ENCODE measurements at regions not wholly inside any gene's neighbourhood (a gene's known extent, or its start where the extent isn't known, plus 50 kb on each side); places are given as distances from the start of the nearest gene placed in this dataset.

DNA sequence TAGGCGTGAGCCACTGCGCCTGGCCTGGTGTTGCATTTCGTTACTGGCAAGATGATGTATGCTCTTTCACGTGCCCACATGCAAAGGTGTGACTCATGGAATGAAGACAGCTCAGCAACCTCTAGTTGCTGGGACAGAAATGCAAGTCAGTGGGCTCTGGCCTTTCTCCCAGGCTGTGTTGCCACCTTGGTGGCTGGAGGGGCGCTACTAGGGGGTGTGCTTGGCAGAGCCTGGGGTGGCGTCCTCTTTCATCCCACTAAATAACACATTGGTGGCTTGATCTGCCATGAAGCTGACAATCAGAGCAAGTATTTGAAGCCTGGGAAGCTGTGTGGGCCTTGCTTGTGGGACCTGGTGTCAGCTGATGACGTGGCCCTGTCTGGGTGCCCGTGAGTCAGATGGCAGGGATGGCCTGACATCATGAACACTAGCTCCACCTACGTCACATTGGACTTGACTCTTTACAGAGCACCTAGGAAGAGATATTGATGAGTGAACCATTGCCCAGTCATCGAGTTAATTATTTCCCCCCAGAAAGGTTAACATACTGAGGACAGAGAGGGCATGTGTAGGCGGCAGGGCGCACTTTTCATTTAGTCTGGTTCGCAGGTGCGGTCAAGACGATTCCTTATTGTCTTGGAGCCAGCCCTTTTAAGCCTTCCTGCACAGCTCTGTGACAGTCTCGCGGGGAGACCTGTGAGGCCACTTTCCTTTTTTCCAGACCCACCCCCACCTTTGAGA lies 154.2 kb downstream of the TM9SF2 start:
- H4K20me1 ChIP-seq (ENCODE audit: insufficient read depth, poor library complexity, severe bottlenecking) = no peaks in the 10 kb centered on the region
- H2AFZ ChIP-seq = peak overlapping the region; percentile 28
- 69% methylated on average over 17 of the region's 17 CpGs for WGBS (ENCODE audit: low lambda C conversion rate, missing lambda C conversion rate)
- H3K4me2 ChIP-seq = peak overlapping the region; percentile 67
- peaks cover 14% of the 10 kb centered on the region for H3K4me1 ChIP-seq (ENCODE audit: insufficient read depth)
- H3K9me3 ChIP-seq (ENCODE audit: low read depth) = no peaks in the 10 kb centered on the region
- no peaks in the 10 kb centered on the region for H3K79me2 ChIP-seq
- H3K27me3 ChIP-seq = peaks cover 3% of the 10 kb centered on the region
- H3K4me3 ChIP-seq = no peak overlapping the region
- DNase-seq (ENCODE audit: low spot score) = peak; percentile 85
- no peaks in the 10 kb centered on the region for H3K36me3 ChIP-seq (replicated peaks; ENCODE audit: insufficient read depth, low read depth)
- H3K27ac ChIP-seq = peak overlapping the region; percentile 93
- H3K9me2 ChIP-seq (replicated peaks; ENCODE audit: insufficient read depth) = no peaks in the 10 kb centered on the region
- TF ChIP-seq EZH2 (IDR thresholded peaks at IDR 0.05; ENCODE audit: borderline replicate concordance) (no peak), EZH2phosphoT487 (IDR thresholded peaks at IDR 0.05; ENCODE audit: low read depth, severe bottlenecking, unreplicated experiment) (no peak)
- TF ChIP-seq, protein P1, sequence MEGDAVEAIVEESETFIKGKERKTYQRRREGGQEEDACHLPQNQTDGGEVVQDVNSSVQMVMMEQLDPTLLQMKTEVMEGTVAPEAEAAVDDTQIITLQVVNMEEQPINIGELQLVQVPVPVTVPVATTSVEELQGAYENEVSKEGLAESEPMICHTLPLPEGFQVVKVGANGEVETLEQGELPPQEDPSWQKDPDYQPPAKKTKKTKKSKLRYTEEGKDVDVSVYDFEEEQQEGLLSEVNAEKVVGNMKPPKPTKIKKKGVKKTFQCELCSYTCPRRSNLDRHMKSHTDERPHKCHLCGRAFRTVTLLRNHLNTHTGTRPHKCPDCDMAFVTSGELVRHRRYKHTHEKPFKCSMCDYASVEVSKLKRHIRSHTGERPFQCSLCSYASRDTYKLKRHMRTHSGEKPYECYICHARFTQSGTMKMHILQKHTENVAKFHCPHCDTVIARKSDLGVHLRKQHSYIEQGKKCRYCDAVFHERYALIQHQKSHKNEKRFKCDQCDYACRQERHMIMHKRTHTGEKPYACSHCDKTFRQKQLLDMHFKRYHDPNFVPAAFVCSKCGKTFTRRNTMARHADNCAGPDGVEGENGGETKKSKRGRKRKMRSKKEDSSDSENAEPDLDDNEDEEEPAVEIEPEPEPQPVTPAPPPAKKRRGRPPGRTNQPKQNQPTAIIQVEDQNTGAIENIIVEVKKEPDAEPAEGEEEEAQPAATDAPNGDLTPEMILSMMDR (IDR thresholded peaks at IDR 0.05; ENCODE audit: poor library complexity) = no peak

DNA sequence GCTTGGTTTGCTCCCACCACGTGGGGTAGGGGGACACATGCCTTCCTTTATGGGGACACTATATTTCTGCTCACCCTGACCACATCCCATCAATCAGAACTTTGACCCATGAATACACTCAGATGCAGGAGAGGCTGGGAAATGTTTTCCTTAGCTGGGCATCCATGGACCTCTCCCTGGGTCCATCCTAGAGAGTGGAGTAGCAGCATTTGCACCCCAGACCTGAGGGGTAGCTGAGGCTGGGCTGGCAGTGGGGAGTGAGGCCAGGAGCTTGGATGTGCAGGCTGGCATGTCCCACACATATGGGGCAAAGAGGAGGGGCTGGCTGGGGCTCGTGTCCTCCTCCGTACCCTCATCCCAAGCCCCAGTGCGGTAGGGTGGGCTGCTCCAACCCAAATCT lies 152.8 kb downstream of the TM9SF2 start:
- H3K9me3 ChIP-seq (ENCODE audit: low read depth) = no peaks in the 10 kb centered on the region
- H3K79me2 ChIP-seq = no peaks in the 10 kb centered on the region
- H3K27ac ChIP-seq = no peak overlapping the region
- no peak overlapping the region for H2AFZ ChIP-seq
- no peak overlapping the region for H3K4me2 ChIP-seq
- 92% methylated on average over 4 of the region's 4 CpGs for WGBS (ENCODE audit: low lambda C conversion rate, missing lambda C conversion rate)
- no peaks in the 10 kb centered on the region for H3K36me3 ChIP-seq (replicated peaks; ENCODE audit: insufficient read depth, low read depth)
- H3K27me3 ChIP-seq = no peaks in the 10 kb centered on the region
- no peak for DNase-seq (ENCODE audit: low spot score)
- H4K20me1 ChIP-seq (ENCODE audit: insufficient read depth, poor library complexity, severe bottlenecking) = no peaks in the 10 kb centered on the region
- H3K9me2 ChIP-seq (replicated peaks; ENCODE audit: insufficient read depth) = no peaks in the 10 kb centered on the region
- TF ChIP-seq EZH2phosphoT487 (IDR thresholded peaks at IDR 0.05; ENCODE audit: low read depth, severe bottlenecking, unreplicated experiment) (no peak), EZH2 (IDR thresholded peaks at IDR 0.05; ENCODE audit: borderline replicate concordance) (no peak)
- TF ChIP-seq, protein P1 (IDR thresholded peaks at IDR 0.05; ENCODE audit: poor library complexity) = no peak
- H3K4me1 ChIP-seq (ENCODE audit: insufficient read depth) = peaks cover 14% of the 10 kb centered on the region
- no peak overlapping the region for H3K4me3 ChIP-seq

DNA sequence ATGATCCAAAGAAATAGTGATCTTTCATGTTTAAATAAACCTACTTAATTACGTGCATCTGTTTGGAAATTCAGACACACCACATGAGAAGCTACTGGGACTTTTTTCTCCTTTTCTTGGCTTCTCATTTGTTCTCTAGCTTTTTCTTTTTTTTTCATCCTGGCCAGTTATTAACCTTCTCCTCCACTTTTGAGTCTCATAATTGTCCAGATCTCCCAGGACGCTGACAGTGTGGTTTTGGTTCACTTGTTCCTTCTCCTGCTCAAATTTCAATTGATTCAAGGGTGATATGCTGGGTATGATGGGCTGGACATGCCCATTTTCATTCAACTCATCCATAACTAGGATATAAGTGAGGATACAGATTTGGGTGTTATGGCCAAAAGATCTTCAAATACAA lies 152.3 kb downstream of the TM9SF2 start:
- Histone ChIP-seq H3K4me2 (no peak overlapping the region), H3K9me2 (replicated peaks; ENCODE audit: insufficient read depth) (no peaks in the 10 kb centered on the region), H4K20me1 (ENCODE audit: insufficient read depth, poor library complexity, severe bottlenecking) (no peaks in the 10 kb centered on the region), H3K27me3 (no peaks in the 10 kb centered on the region), H2AFZ (no peak overlapping the region), H3K27ac (no peak overlapping the region), H3K9me3 (ENCODE audit: low read depth) (no peaks in the 10 kb centered on the region), H3K4me3 (no peak overlapping the region), H3K79me2 (no peaks in the 10 kb centered on the region), H3K4me1 (ENCODE audit: insufficient read depth) (peaks cover 14% of the 10 kb centered on the region), H3K36me3 (replicated peaks; ENCODE audit: insufficient read depth, low read depth) (no peaks in the 10 kb centered on the region)
- TF ChIP-seq, protein P1 (IDR thresholded peaks at IDR 0.05; ENCODE audit: poor library complexity) = no peak
- TF ChIP-seq EZH2 (IDR thresholded peaks at IDR 0.05; ENCODE audit: borderline replicate concordance) (no peak), EZH2phosphoT487 (IDR thresholded peaks at IDR 0.05; ENCODE audit: low read depth, severe bottlenecking, unreplicated experiment) (no peak)
- DNase-seq (ENCODE audit: low spot score) = no peak
- WGBS (ENCODE audit: low lambda C conversion rate, missing lambda C conversion rate) = 82% methylated on average over 2 of the region's 2 CpGs

Measured in hepatocyte (in vitro differentiated cells).